ENCODE measurements at regions not wholly inside any gene's neighbourhood (a gene's known extent, or its start where the extent isn't known, plus 50 kb on each side); places are given as distances from the start of the nearest gene placed in this dataset.
A peak's percentile ranks its signal among the peaks of the same experiment; 100 is the strongest.

- no peaks in the 10 kb centered on the region for H3K9me3 ChIP-seq (ENCODE audit: control insufficient read depth, insufficient read depth, low read depth, low read length)
- POLR2A ChIA-PET: no interaction called here
- no peak overlapping the region for H3K27ac ChIP-seq (ENCODE audit: extremely low read depth, low read depth, low read length)
- CTCF ChIA-PET: interaction anchor here (1.1 kb wide), 1 partner anchor 9 kb away, joined by 3 read pairs; no protein-coding TSS in a partner anchor
- H3K4me3 ChIP-seq (ENCODE audit: low read depth, low read length): no peak overlapping the region
- H3K4me1 ChIP-seq (ENCODE audit: control insufficient read depth, insufficient read depth, low read length): no peaks in the 10 kb centered on the region
- TF ChIP-seq ZNF350 (tag by site-specific recombination; IDR thresholded peaks at IDR 0.05): no peak
- no peak for TF ChIP-seq SETDB1 (IDR thresholded peaks at IDR 0.05; ENCODE audit: insufficient read length, low read length)
- no peak for TF ChIP-seq ZNF184 (tag by site-specific recombination; IDR thresholded peaks at IDR 0.05)
- TF ChIP-seq ZNF133 (tag by site-specific recombination; IDR thresholded peaks at IDR 0.05): no peak
- TF ChIP-seq ZNF530 (tag by site-specific recombination; IDR thresholded peaks at IDR 0.05; ENCODE audit: low read depth): no peak
- no peak for TF ChIP-seq RBAK (tag by site-specific recombination; IDR thresholded peaks at IDR 0.05)
- no peak for TF ChIP-seq ZNF600 (tag by site-specific recombination; IDR thresholded peaks at IDR 0.05)
- no peak for TF ChIP-seq TRIM28 (IDR thresholded peaks at IDR 0.05; ENCODE audit: borderline replicate concordance, low read length)
- no peak for TF ChIP-seq ZNF274 (IDR thresholded peaks at IDR 0.05; ENCODE audit: low read length)
- no peak for TF ChIP-seq ZNF274 (tag by site-specific recombination; IDR thresholded peaks at IDR 0.05; ENCODE audit: borderline replicate concordance)
- TF ChIP-seq ZNF114 (tag by site-specific recombination; IDR thresholded peaks at IDR 0.05): no peak
- TF ChIP-seq HIC1 (tag by site-specific recombination; IDR thresholded peaks at IDR 0.05): no peak
- TF ChIP-seq ZNF658 (tag by site-specific recombination; IDR thresholded peaks at IDR 0.05): no peak
- TF ChIP-seq ZNF140 (tag by site-specific recombination; IDR thresholded peaks at IDR 0.05): no peak
- no peak for TF ChIP-seq ZSCAN30 (tag by site-specific recombination; IDR thresholded peaks at IDR 0.05)
- TF ChIP-seq, protein P1, sequence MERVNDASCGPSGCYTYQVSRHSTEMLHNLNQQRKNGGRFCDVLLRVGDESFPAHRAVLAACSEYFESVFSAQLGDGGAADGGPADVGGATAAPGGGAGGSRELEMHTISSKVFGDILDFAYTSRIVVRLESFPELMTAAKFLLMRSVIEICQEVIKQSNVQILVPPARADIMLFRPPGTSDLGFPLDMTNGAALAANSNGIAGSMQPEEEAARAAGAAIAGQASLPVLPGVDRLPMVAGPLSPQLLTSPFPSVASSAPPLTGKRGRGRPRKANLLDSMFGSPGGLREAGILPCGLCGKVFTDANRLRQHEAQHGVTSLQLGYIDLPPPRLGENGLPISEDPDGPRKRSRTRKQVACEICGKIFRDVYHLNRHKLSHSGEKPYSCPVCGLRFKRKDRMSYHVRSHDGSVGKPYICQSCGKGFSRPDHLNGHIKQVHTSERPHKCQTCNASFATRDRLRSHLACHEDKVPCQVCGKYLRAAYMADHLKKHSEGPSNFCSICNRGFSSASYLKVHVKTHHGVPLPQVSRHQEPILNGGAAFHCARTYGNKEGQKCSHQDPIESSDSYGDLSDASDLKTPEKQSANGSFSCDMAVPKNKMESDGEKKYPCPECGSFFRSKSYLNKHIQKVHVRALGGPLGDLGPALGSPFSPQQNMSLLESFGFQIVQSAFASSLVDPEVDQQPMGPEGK (tag by site-specific recombination; IDR thresholded peaks at IDR 0.05): no peak
- no peak for TF ChIP-seq ZNF341 (tag by site-specific recombination; IDR thresholded peaks at IDR 0.05; ENCODE audit: low read depth)
- TF ChIP-seq ZNF10 (tag by site-specific recombination; IDR thresholded peaks at IDR 0.05): no peak
- no peak for TF ChIP-seq ZNF155 (tag by site-specific recombination; IDR thresholded peaks at IDR 0.05)
- TF ChIP-seq ZNF548 (tag by site-specific recombination; IDR thresholded peaks at IDR 0.05): no peak
- no peak for TF ChIP-seq KLF8 (tag by site-specific recombination; IDR thresholded peaks at IDR 0.05)
- H3K36me3 ChIP-seq (ENCODE audit: control insufficient read depth in 2 of 2, insufficient read depth in 1 of 2, low read length in 2 of 2): no peaks in the 10 kb centered on the region
These were observed 729.2 kb downstream of the DHX35 start for GRCh38 chr20:39691151-39691862.

- POLR2A ChIA-PET: no interaction called here
- Histone ChIP-seq H3K4me1 (ENCODE audit: control insufficient read depth, insufficient read depth, low read length) (no peaks in the 10 kb centered on the region), H3K9me3 (ENCODE audit: control insufficient read depth, insufficient read depth, low read depth, low read length) (no peaks in the 10 kb centered on the region), H3K27ac (ENCODE audit: extremely low read depth, low read depth, low read length) (no peak overlapping the region), H3K4me3 (ENCODE audit: low read depth, low read length) (no peak overlapping the region), H3K36me3 (ENCODE audit: control insufficient read depth in 2 of 2, insufficient read depth in 1 of 2, low read length in 2 of 2) (no peaks in the 10 kb centered on the region)
- no peak for TF ChIP-seq PRDM1 (tag by site-specific recombination; IDR thresholded peaks at IDR 0.05)
- TF ChIP-seq ZBTB1 (tag by site-specific recombination; IDR thresholded peaks at IDR 0.05): no peak
- 0 out of 2 replicates have a peak, but pooled peaks have one; percentile 13 for TF ChIP-seq ZNF654 (tag by site-specific recombination; IDR thresholded peaks at IDR 0.05; ENCODE audit: low read depth)
- TF ChIP-seq SETDB1 (IDR thresholded peaks at IDR 0.05; ENCODE audit: insufficient read length, low read length): no peak
- CTCF ChIA-PET: interaction anchor here (0.7 to 1.7 kb wide), 6 partner anchors 8 to 713 kb away, joined by 3 to 9 read pairs (median 4); no protein-coding TSS in a partner anchor
These were observed 714.8 kb downstream of the DHX35 start for GRCh38 chr20:39676857-39677391.

Data from HEK293 (cell line).